GM19463 (cell line): ENCODE measurements at regions not wholly inside any gene's neighbourhood (a gene's known extent, or its start where the extent isn't known, plus 50 kb on each side); places are given as distances from the start of the nearest gene placed in this dataset.

Source experiments
- ATAC-seq: cut with Tn5 transposase; IDR thresholded peaks from one replicate; pipeline ENCODE4 v1.9.1; 2021; ENCODE audit warnings: mild to moderate bottlenecking, moderate library complexity; ENCODE audit not compliant: unreplicated experiment

GRCh38 chr5:163619951-163620350 lies 114.5 kb downstream of the MAT2B start:
- ATAC-seq: no peak

GRCh38 chr5:163622799-163623198 lies 117.4 kb downstream of the MAT2B start:
- ATAC-seq: no peak

GRCh38 chr5:163623524-163623923 lies 118.1 kb downstream of the MAT2B start:
- no peak for ATAC-seq

- ATAC-seq: no peak
Observed at GRCh38 chr5:163623986-163624385, 118.6 kb downstream of the MAT2B start.

- ATAC-seq: no peak
Observed at GRCh38 chr5:163624431-163624830, 119.0 kb downstream of the MAT2B start.

GRCh38 chr5:163626904-163627434 lies 121.5 kb downstream of the MAT2B start:
- ATAC-seq: no peak

GRCh38 chr5:163631856-163632255 lies 126.4 kb downstream of the MAT2B start:
- no peak for ATAC-seq

- no peak for ATAC-seq
Observed at GRCh38 chr5:163633926-163634460, 128.6 kb downstream of the MAT2B start.

- ATAC-seq: no peak
Observed at GRCh38 chr5:163635631-163636030, 130.2 kb downstream of the MAT2B start.

GRCh38 chr5:163642904-163643303 lies 137.5 kb downstream of the MAT2B start:
- ATAC-seq: no peak

GRCh38 chr5:163645421-163646416 lies 140.3 kb downstream of the MAT2B start:
- ATAC-seq: no peak

GRCh38 chr5:163649514-163649913 lies 144.1 kb downstream of the MAT2B start:
- no peak for ATAC-seq

GRCh38 chr5:163653526-163653925 lies 148.1 kb downstream of the MAT2B start:
- ATAC-seq: no peak

GRCh38 chr5:163658702-163659567 lies 153.5 kb downstream of the MAT2B start:
- no peak for ATAC-seq

GRCh38 chr5:163659568-163659902 lies 154.1 kb downstream of the MAT2B start:
- ATAC-seq: no peak

GRCh38 chr5:163660486-163660885 lies 155.1 kb downstream of the MAT2B start:
- no peak for ATAC-seq

- no peak for ATAC-seq
Observed at GRCh38 chr5:163661360-163661759, 155.9 kb downstream of the MAT2B start.

- no peak for ATAC-seq
Observed at GRCh38 chr5:163670036-163670435, 164.6 kb downstream of the MAT2B start.

- no peak for ATAC-seq
Observed at GRCh38 chr5:163677092-163677491, 171.7 kb downstream of the MAT2B start.

GRCh38 chr5:163682234-163682633 lies 176.8 kb downstream of the MAT2B start:
- ATAC-seq: no peak

- no peak for ATAC-seq
Observed at GRCh38 chr5:163687414-163687813, 182.0 kb downstream of the MAT2B start.
